GM12874 (cell line): ENCODE measurements at regions not wholly inside any gene's neighbourhood (a gene's known extent, or its start where the extent isn't known, plus 50 kb on each side); places are given as distances from the start of the nearest gene placed in this dataset.

ENCODE experiments used
- TF ChIP-seq, protein P1 (sequence below): IDR thresholded peaks from 2 replicates; pipeline ENCODE4 v1.5.1; 2011; ENCODE audit warnings: low read depth, mild to moderate bottlenecking, control low read depth, low read length, moderate library complexity; ENCODE audit not compliant: insufficient read depth

GRCh38 chr1:181318022-181318857 is 165.1 kb upstream of the CACNA1E start:
- TF ChIP-seq, protein P1, sequence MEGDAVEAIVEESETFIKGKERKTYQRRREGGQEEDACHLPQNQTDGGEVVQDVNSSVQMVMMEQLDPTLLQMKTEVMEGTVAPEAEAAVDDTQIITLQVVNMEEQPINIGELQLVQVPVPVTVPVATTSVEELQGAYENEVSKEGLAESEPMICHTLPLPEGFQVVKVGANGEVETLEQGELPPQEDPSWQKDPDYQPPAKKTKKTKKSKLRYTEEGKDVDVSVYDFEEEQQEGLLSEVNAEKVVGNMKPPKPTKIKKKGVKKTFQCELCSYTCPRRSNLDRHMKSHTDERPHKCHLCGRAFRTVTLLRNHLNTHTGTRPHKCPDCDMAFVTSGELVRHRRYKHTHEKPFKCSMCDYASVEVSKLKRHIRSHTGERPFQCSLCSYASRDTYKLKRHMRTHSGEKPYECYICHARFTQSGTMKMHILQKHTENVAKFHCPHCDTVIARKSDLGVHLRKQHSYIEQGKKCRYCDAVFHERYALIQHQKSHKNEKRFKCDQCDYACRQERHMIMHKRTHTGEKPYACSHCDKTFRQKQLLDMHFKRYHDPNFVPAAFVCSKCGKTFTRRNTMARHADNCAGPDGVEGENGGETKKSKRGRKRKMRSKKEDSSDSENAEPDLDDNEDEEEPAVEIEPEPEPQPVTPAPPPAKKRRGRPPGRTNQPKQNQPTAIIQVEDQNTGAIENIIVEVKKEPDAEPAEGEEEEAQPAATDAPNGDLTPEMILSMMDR, result no peak

- TF ChIP-seq, protein P1, result no peak
Measured at GRCh38 chr1:181318858-181319235, 164.5 kb upstream of the CACNA1E start.

DNA sequence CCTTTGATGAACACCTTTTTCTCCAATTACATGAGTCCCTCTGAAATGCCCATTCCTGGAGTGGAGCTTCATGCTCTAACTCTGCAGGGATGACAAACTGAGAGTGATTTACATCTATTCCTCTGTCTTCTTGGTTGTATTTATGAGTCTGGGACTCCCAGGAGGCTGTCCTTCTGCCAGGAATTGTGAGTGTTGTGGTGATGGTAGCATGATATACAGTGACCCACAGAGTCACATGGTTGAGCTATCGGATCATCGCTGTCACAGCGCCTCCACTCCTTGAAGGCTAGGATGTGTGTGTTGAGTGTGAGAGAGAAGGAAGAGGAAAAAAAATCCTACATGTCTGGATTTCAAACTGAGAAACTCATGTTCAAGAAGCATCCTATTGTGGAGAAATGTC is 163.4 kb upstream of the CACNA1E start:
- TF ChIP-seq, protein P1, result no peak

DNA sequence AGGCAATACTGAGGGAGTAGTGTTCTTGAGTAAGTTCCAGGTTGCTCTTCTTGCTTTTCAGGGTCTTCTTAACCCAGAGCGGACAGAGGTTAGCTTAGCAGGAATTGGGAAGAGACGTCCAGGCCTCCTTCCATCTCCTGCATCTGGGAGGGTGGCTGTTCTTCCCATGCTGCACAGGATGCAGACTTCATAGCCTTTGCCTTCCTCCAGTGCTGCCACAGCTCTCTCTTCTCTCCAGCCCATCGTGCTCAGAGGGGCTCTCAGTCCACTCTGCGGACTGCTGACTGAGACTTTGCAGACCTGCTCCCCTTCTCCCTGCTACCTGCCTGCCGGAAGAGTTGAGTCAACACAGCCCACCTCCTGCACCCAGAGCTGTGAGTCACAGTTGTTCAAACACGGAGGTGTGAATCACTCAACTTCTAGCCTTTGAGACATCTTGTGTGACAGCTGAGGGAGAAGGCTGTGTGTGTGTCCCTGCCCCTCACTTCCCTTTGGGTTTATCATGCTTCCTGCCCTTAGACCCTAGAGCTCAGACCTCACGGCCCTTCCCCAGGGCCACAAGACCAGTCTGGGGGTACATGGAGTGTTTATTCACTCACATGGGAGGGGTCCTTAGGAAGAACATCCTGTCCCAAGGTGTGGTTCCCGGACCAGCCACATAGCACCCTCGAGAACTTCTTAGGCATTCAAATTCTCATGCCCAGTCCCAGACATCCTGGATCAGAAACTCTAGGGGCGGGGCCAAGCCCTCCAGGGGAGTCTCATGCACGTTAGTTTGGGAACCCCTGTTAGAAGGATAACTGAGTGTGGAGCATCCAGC is 158.3 kb upstream of the CACNA1E start:
- TF ChIP-seq, protein P1, result no peak

DNA sequence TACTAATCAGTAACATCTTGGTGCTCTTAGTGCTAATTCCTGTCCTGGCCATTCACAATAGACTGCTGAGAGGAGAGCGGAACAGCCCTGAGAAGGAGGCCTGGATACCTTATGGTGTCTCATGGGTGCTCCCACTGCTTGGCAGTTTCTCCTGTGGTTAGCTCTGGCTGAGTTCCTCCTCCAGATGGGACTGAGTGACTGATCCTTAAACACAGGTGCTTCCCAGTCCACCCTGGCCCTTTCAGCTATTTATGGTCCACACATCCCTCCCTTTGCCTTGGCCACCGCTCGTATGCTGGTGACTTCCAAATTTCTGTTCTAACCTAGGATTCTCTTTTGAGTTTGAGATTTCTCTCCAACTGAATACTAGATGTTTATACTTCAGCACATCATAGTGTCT is 157.0 kb upstream of the CACNA1E start:
- TF ChIP-seq, protein P1, result no peak

DNA sequence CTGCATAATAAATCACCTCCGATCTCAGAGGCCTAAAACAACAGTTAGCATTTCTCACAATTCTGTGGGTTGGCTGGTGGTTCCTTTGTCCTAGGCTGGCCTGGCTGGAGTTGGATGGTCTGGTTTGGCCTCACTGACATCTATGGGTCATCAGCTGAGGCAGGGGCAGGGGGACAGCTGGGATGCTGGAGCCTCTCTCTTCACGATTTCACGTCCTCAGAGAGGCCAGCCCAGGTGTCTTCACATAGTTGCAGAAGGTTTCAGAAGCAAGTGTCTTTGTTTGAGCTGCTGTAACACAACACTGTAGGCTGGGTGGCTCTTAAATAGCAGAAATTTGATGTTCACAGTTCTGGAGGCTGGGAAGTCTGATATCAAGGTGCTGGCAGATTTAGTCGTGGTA is 155.5 kb upstream of the CACNA1E start:
- TF ChIP-seq, protein P1, result no peak

GRCh38 chr1:181334724-181335123 is 148.6 kb upstream of the CACNA1E start:
- TF ChIP-seq, protein P1, result no peak
